ENCODE measurements at regions not wholly inside any gene's neighbourhood (a gene's known extent, or its start where the extent isn't known, plus 50 kb on each side); places are given as distances from the start of the nearest gene placed in this dataset.
"Not testable (repeated sequence)": the region's sequence is repeated elsewhere in the genome, so short reads cannot be mapped to it uniquely, and the experiment has no call there.

DNA sequence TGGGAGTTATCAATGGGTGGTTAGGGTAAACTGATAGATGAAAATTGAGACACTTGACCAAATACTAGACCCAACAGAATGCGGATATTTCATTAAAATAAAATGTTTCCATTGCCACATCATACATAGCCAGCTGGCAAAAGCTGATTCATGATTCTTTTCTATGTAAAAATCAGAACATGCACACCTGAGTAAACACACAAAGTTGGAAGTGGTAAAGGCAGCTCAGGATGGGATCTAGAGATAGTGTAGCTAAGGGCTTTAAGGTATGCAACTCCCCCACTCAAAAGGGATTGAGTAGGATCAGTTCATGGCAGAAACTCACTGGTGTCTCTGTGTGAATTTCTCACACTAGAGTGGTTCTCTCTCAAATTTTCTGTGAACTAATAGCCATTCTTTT, 541.1 kb upstream of the GRAMD2B start:
- Mint-ChIP-seq H3K9me3 (no peaks in the 10 kb centered on the region), H3K4me3 (no peak overlapping the region), H3K27me3 (no peaks in the 10 kb centered on the region), H3K27ac (no peak overlapping the region), H3K36me3 (no peaks in the 10 kb centered on the region), H3K4me1 (no peaks in the 10 kb centered on the region)
- ATAC-seq = no peak

DNA sequence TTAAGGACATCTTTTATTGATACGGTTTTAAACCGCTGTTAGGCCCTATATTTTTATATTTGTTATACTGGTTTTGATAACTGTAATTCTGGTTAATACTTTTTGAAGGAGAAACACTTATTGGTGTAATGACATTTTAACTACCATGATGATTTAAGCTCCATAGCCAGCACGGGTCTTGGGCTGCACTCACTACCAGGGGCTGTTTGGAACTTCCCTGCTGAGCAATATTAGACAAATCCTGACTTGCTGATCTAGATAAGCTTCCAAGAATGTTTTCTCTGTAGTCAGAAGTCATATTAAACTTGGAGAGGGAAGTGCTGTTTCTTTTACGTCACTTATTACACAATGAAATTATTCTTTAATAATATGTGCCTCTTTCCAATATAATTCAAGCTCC, 540.0 kb upstream of the GRAMD2B start:
- H3K9me3 Mint-ChIP-seq = no peaks in the 10 kb centered on the region
- no peak overlapping the region for H3K27ac Mint-ChIP-seq
- H3K4me1 Mint-ChIP-seq = no peaks in the 10 kb centered on the region
- ATAC-seq = no peak
- no peaks in the 10 kb centered on the region for H3K27me3 Mint-ChIP-seq
- H3K4me3 Mint-ChIP-seq = no peak overlapping the region
- H3K36me3 Mint-ChIP-seq = no peaks in the 10 kb centered on the region

DNA sequence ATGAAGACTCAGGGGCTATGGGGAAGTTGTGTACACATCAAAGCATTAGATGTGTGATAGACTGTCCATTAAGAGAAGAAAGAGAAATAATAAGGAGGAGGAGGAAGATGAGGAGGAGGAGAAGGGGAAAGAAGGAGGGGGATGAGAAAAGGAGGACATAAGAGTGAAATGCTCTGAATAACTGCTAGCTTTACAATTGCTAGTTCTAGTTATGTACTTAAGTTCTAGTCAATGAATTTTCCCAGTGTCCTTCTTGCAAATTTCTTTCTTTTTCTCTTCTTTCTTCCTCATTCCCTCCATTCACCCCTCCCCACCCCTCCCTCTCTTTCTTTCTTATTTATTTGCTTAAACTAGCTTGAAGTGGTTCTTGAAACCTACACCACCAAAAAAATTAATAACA, 534.9 kb upstream of the GRAMD2B start:
- no peaks in the 10 kb centered on the region for H3K36me3 Mint-ChIP-seq

DNA sequence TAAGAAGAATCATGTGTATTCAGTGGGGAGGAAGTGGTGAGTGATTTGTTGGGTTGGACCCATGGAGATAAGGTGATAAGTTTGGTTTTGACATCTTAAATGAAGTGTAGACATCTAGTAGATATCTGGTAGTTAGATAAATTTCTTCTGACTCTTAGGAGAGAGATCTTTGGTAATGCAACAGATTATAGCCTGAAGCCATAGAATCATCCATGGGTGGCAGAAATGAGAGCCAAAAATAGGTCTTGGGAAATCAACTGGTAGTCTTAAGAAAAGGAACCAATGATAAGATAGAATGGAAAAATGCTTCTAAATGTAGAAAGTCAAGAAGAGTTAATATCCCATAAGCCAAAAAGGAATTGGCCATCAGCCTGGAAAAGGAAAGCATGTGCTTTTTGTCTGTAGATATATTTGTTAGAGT, 532.7 kb upstream of the GRAMD2B start:
- Mint-ChIP-seq H3K27me3 (peaks cover 36% of the 10 kb centered on the region), H3K36me3 (no peaks in the 10 kb centered on the region), H3K4me3 (no peak overlapping the region), H3K9me3 (no peaks in the 10 kb centered on the region), H3K27ac (no peak overlapping the region), H3K4me1 (no peaks in the 10 kb centered on the region)
- ATAC-seq = no peak

More for the DNA sequence above, 534.9 kb upstream of the GRAMD2B start:
- H3K4me3 Mint-ChIP-seq = no peak overlapping the region
- no peak for ATAC-seq
- no peaks in the 10 kb centered on the region for H3K9me3 Mint-ChIP-seq
- H3K27ac Mint-ChIP-seq = no peak overlapping the region
- peaks cover 36% of the 10 kb centered on the region for H3K27me3 Mint-ChIP-seq
- no peaks in the 10 kb centered on the region for H3K4me1 Mint-ChIP-seq

DNA sequence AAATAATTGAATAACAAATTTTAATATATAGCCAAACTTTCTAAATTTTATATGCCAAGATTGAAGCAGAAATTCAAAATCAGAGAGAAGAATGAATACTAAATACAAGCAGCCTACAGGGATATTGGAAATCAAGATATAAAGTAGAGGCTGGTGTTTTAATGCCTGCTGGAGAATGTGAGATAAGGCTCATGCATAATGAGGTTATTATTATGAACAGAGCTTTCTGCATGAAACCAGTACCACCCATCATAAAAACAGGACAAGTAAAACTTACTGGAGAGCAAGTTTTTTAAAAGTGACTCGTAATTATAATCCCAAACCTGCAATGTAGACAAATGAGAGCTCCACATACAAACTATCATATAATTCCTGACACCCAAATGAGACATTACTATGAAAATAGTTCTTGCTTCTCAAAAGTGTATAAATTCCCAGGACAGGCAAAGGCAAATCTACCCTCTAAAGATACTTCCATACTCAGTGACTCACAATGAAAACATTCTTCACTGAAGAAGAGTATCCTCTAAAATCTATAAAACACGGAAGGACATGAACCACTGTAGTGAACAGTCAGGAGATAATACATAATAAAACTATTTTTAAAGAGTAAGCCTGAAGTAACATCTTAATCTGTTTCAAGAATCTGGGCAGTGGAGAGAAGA, 532.0 kb upstream of the GRAMD2B start:
- Mint-ChIP-seq H3K4me1 (no peaks in the 10 kb centered on the region), H3K4me3 (no peak overlapping the region), H3K27ac (no peak overlapping the region), H3K27me3 (peaks cover 36% of the 10 kb centered on the region), H3K9me3 (no peaks in the 10 kb centered on the region), H3K36me3 (no peaks in the 10 kb centered on the region)
- no peak for ATAC-seq

DNA sequence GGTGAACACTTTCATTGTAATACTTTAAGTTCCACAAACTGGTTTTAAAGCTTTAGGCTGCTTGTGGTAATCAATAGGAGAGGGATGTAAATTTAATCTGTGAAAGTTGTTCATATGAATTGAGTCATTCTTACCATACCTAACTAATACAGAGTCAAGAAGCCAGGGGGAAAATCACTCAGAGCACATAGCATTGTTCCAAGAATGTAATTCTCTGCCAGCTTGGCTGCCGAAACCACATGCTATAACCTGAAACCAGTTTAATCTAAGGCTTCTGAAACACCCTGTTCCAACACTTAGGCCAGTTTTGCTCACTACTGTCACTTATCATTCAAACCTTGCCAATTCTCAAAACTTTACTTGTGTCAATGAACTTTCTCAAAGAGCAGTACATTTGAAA, 528.8 kb upstream of the GRAMD2B start:
- no peak overlapping the region for H3K27ac Mint-ChIP-seq
- H3K4me3 Mint-ChIP-seq = no peak overlapping the region
- no peaks in the 10 kb centered on the region for H3K36me3 Mint-ChIP-seq
- H3K27me3 Mint-ChIP-seq = peaks cover 26% of the 10 kb centered on the region
- no peaks in the 10 kb centered on the region for H3K4me1 Mint-ChIP-seq
- ATAC-seq = no peak
- H3K9me3 Mint-ChIP-seq = no peaks in the 10 kb centered on the region

DNA sequence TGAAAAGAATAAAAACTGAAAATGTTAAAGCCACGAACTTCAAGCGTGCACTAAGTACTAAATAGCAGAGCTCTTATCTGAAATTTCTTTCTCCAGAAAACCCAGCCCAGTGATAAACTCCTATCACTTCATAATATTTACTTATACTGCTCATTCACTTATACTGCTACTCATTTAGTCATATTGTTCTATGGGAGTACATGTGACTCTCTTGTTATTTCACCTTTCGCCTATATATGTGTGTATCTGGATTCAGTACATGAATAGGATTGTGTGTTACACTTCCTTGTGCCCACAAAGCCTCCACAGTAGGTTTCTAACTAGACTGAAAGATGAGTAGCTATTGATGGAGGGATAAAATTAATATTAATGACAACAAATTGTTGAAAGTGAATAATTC, 526.8 kb upstream of the GRAMD2B start:
- no peaks in the 10 kb centered on the region for H3K36me3 Mint-ChIP-seq
- H3K27ac Mint-ChIP-seq = no peak overlapping the region
- peaks cover 13% of the 10 kb centered on the region for H3K27me3 Mint-ChIP-seq
- no peak overlapping the region for H3K4me3 Mint-ChIP-seq
- no peaks in the 10 kb centered on the region for H3K4me1 Mint-ChIP-seq
- no peak for ATAC-seq
- no peaks in the 10 kb centered on the region for H3K9me3 Mint-ChIP-seq

DNA sequence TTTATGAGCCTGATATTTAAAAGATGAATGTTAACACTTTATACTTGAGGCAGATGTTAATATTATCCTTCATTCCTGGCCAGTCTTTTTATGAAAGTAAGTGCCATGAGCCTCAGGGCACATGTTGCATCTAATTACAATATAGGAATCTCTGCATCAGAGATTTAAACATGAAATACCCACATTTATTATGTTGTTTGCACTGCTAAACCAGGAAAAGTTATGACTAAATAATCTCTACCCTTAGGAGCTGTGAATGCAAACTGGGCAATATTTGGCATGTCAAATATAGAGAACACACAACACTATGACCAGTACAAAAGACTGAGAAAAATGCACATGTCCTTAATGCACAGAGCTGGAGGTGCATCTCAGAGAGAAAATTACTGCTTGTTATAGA, 526.1 kb upstream of the GRAMD2B start:
- peaks cover 6% of the 10 kb centered on the region for H3K27me3 Mint-ChIP-seq
- no peaks in the 10 kb centered on the region for H3K36me3 Mint-ChIP-seq
- H3K4me1 Mint-ChIP-seq = no peaks in the 10 kb centered on the region
- H3K27ac Mint-ChIP-seq = no peak overlapping the region
- ATAC-seq = no peak
- H3K4me3 Mint-ChIP-seq = no peak overlapping the region
- H3K9me3 Mint-ChIP-seq = no peaks in the 10 kb centered on the region

DNA sequence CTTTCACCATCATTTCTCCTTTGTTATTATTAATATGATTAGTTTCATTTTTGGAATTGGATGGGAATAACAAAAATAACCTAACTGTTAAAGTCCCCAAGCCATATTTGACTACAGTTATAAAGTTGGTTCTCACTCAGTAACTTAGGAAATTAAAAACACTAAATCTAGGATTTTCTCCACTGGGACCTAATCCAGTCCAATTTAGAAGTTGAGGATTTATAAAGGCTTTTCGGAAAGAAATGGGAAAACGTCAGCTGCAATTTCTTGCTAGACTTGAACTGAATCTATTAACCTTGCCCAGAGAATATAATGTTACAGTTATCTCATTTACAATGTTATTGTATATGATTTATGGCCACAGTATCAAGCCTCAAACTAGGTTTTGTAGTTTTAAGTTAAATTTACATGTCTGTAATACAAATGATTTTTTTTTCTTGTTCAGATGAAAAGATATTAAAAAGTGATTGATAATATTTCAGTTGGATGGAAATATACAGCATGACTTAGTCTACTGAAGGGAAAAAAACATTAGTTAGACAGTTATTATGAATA, 524.3 kb upstream of the GRAMD2B start:
- H3K9me3 Mint-ChIP-seq = no peaks in the 10 kb centered on the region
- H3K36me3 Mint-ChIP-seq = no peaks in the 10 kb centered on the region
- no peaks in the 10 kb centered on the region for H3K4me1 Mint-ChIP-seq
- no peak overlapping the region for H3K27ac Mint-ChIP-seq
- ATAC-seq = no peak
- H3K27me3 Mint-ChIP-seq = no peaks in the 10 kb centered on the region
- H3K4me3 Mint-ChIP-seq = no peak overlapping the region

DNA sequence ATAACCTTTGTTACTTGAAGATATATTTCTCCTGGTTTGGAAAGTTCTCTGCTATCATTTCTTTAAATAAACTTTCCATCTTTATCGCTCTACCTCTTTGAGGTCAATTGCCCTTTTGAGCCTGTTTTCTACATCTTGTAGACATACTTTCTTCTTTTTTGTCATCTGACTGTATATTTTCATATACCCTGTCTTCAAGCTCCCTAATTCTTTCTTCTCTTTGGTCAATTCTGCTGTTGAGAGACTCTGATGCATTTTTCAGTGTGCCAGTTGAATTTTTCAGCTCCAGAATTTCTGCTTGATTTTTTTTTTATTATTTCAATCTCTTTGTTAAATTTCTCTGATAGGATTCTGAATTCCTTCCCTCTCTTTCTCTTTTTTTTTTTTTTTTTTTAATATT, 511.2 kb upstream of the GRAMD2B start:
- ATAC-seq = no peak
- H3K27me3 Mint-ChIP-seq = peaks cover 19% of the 10 kb centered on the region
- H3K4me3 Mint-ChIP-seq = no peak overlapping the region
- no peak overlapping the region for H3K27ac Mint-ChIP-seq
- H3K4me1 Mint-ChIP-seq = no peaks in the 10 kb centered on the region
- H3K36me3 Mint-ChIP-seq = no peaks in the 10 kb centered on the region
- H3K9me3 Mint-ChIP-seq = peaks cover 6% of the 10 kb centered on the region

DNA sequence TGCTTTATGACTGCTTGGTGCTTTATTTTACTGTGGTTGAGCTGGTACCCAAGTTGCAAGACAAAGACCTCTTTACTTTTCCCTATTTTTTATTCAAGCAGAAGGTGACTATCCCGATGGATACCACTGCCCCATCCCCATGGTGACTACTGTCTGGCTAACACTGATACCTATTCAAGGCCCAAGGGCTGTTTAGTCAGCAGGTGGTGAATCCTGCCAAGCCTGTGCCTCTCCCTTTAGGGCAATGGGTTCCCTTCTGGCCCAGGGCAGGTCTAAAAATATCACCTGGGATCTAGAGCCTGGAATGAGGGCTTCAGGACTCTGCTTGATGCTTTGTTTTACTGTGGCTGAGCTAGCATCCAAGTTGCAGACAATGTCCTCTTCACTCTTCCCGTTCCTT, 510.0 kb upstream of the GRAMD2B start:
- Mint-ChIP-seq H3K27me3 (peaks cover 19% of the 10 kb centered on the region), H3K27ac (no peak overlapping the region), H3K9me3 (peaks cover 6% of the 10 kb centered on the region), H3K36me3 (no peaks in the 10 kb centered on the region), H3K4me3 (no peak overlapping the region), H3K4me1 (no peaks in the 10 kb centered on the region)
- ATAC-seq = no peak

DNA sequence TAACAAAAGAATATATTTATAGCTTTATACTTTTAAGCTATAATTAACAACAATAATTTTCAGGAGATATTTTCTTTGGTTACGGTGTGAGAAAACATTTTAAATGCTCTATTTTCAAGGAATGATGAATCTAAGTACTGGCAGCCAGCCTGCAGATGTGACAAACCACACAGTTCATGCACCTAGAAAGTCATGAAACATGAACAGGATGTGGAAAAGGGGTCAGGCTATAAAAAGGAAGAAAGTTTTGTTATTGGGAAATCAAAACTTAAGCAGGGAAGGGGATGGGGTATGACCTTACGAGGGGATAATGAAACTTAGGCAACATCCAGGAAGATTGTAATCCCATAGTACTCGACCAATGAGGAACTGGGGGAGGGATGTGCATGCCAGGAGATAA, 508.7 kb upstream of the GRAMD2B start:
- H3K36me3 Mint-ChIP-seq = no peaks in the 10 kb centered on the region
- ATAC-seq = no peak
- H3K27me3 Mint-ChIP-seq = peaks cover 19% of the 10 kb centered on the region
- H3K9me3 Mint-ChIP-seq = peaks cover 6% of the 10 kb centered on the region
- H3K4me1 Mint-ChIP-seq = no peaks in the 10 kb centered on the region
- H3K4me3 Mint-ChIP-seq = no peak overlapping the region
- H3K27ac Mint-ChIP-seq = no peak overlapping the region

DNA sequence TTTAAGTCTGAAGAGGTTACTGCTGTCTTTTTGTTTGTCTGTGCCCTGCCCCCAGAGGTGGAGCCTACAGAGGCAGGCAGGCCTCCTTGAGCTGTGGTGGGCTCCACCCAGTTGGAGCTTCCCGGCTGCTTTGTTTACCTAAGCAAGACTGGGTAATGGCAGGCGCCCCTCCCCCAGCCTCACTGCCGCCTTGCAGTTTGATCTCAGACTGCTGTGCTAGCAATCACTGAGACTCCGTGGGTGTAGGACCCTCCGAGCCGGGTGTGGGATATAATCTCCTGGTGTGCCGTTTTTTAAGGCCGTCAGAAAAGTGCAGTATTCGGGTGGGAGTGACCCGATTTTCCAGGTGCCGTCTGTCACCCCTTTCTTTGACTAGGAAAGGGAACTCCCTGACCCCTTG, 499.3 kb upstream of the GRAMD2B start:
- not testable (repeated sequence) for ATAC-seq, H3K9me3 Mint-ChIP-seq, H3K27ac Mint-ChIP-seq, H3K36me3 Mint-ChIP-seq, H3K4me1 Mint-ChIP-seq, H3K4me3 Mint-ChIP-seq
- peaks cover 10% of the 10 kb centered on the region for H3K27me3 Mint-ChIP-seq

DNA sequence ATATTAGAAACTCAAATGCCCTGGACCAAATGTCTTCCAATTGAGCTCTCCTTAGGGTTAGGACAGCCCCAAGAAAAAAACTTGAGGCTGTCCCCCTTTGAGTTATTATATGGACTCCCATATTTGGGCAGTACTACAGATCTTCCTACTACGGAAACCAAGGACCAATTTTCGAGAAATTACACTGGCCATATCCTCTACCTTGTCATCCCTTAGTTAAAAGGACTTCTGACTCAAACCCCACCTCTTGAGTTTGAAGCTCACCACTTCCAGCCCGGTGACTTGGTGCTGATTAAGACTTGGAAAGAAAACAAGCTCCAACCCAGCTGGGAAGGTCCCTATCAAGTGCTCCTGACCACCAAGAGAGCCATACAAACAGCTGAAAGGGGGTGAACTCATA, 497.0 kb upstream of the GRAMD2B start:
- Mint-ChIP-seq H3K4me1 (no peaks in the 10 kb centered on the region), H3K27me3 (peaks cover 10% of the 10 kb centered on the region), H3K9me3 (peaks cover 5% of the 10 kb centered on the region), H3K27ac (no peak overlapping the region), H3K36me3 (no peaks in the 10 kb centered on the region), H3K4me3 (no peak overlapping the region)
- no peak for ATAC-seq

DNA sequence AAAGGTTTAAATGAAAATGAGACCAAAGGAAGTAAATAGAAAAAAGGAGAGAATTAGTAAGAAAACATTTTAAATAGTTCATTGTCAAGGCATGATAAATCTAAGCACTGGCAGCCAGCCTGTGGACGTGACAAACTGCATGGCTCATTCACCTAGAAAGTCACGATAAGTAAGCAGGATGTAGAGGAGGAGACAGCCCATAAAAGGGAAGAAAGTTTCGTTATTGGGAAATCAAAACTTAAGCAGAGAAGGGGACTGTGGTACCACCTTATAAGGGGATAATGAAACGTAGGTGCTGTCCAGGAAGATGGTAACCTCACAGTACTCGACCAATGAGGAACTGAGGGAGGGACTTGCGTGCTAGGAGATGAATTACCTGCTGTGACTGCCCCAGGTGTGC, 494.5 kb upstream of the GRAMD2B start:
- Mint-ChIP-seq H3K9me3 (peaks cover 3% of the 10 kb centered on the region), H3K27ac (no peak overlapping the region), H3K4me1 (no peaks in the 10 kb centered on the region), H3K27me3 (peaks cover 10% of the 10 kb centered on the region), H3K4me3 (no peak overlapping the region), H3K36me3 (no peaks in the 10 kb centered on the region)
- no peak for ATAC-seq

DNA sequence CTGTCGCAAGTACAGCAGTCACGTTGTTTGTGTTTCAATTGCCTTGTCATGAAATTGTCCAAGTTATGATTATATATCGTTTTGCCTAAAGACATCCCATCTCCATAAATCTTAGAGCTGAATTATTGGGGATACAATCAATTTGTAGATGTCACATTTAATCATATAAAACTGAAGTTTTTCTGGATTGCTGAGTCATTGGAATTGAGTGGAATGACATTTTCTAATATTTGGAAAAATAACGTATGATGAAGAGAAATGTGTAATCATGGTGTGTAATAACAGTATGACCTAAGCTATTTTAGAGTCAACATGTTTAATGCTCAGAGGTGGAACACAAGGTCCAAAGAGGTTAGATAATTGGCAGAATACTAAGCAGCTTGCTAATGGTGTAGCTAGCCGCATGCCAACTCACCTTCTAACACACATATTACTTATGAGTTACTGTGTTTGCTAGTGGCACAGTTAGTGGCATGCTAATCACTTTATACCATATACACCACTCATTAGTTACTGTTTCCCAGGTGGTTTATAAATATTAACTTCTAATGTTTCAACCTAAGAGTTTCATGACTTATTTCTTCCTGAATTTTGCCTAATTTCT, 473.1 kb upstream of the GRAMD2B start:
- Mint-ChIP-seq H3K27me3 (no peaks in the 10 kb centered on the region), H3K4me1 (no peaks in the 10 kb centered on the region), H3K27ac (no peak overlapping the region), H3K36me3 (no peaks in the 10 kb centered on the region), H3K9me3 (peaks cover 3% of the 10 kb centered on the region), H3K4me3 (no peak overlapping the region)
- no peak for ATAC-seq
